ENCODE measurements at regions not wholly inside any gene's neighbourhood (a gene's known extent, or its start where the extent isn't known, plus 50 kb on each side); places are given as distances from the start of the nearest gene placed in this dataset.

- TF ChIP-seq GATA2 (IDR thresholded peaks at IDR 0.05; ENCODE audit: low read depth, low read length): no peak
- no peak for TF ChIP-seq GATA3 (IDR thresholded peaks at IDR 0.05; ENCODE audit: low read depth, low read length)
Observed at GRCh38 chr3:163671201-163671600, 1407.1 kb downstream of the SI start.

Measured in SH-SY5Y (cell line).